ENCODE measurements at regions not wholly inside any gene's neighbourhood (a gene's known extent, or its start where the extent isn't known, plus 50 kb on each side); places are given as distances from the start of the nearest gene placed in this dataset.

DNA sequence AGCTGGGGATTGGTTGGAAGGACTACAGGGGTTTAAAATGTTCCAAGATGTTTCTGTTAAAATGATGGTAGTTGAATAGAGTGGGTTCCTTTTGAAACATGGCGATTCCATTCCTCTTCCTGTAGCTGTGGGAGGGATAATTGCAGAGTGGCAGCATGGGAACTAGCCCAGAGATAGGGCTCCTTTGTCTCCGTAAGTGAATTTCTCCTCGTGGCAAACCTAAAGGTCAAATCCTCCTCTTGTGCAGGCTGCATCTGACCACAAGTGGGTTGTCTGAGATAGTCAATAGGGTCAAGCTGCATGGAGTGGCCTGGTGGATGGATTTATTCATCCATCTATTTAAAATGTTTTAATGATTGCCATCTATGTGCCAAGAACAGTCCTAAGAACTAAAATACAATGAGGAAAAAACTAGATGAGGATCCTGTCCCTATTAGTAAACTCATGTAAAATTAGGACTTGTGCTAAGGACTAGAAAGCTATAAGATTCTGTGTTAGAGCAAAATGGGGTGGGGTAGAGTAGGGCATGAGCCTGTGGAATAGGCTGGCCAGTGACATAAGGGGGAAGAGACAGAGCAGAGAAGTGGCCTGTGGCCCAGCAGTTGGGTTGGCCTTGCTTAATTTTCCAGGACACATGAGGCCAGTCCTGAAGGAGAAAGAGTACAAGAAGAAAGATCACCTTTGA lies 89.1 kb upstream of the IVNS1ABP start:
- Histone ChIP-seq H2AK5ac (ENCODE audit: low read depth, low read length) (no peak overlapping the region), H3K9me1 (ENCODE audit: insufficient read depth, low read length) (no peaks in the 10 kb centered on the region), H2BK5ac (ENCODE audit: low read depth, low read length, poor library complexity, severe bottlenecking) (no peak overlapping the region), H3K18ac (ENCODE audit: low read depth, low read length) (no peak overlapping the region), H4K5ac (ENCODE audit: low read depth, low read length) (no peak overlapping the region), H3K23ac (ENCODE audit: low read depth, low read length) (no peak overlapping the region), H3K27ac (ENCODE audit: insufficient read depth, low read length) (no peak overlapping the region), H3K4me1 (ENCODE audit: control insufficient read depth, insufficient read depth, low read length) (peaks cover 5% of the 10 kb centered on the region), H2BK120ac (ENCODE audit: low read depth, low read length) (no peak overlapping the region), H4K91ac (ENCODE audit: insufficient read depth, low read depth, low read length) (no peak overlapping the region), H3K14ac (replicated peaks; ENCODE audit: low read depth, low read length) (no peak overlapping the region), H3K4me3 (ENCODE audit: insufficient read depth, low read depth, low read length) (no peak overlapping the region), H3K9me3 (ENCODE audit: control insufficient read depth, insufficient read depth, low read length) (no peaks in the 10 kb centered on the region; the same call in 1 of the 2 replicates), H2BK20ac (ENCODE audit: low read depth, low read length) (no peak overlapping the region), H2BK15ac (ENCODE audit: low read depth, low read length) (no peak overlapping the region), H3K56ac (ENCODE audit: extremely low read depth, insufficient read depth, low read length) (no peak overlapping the region), H3K36me3 (ENCODE audit: control insufficient read depth, insufficient read depth, low read length) (no peaks in the 10 kb centered on the region), H3K4me2 (ENCODE audit: low read depth, low read length) (no peak overlapping the region), H3K27me3 (ENCODE audit: control insufficient read depth, insufficient read depth, low read length) (no peaks in the 10 kb centered on the region), H3K79me1 (ENCODE audit: low read depth in 1 of 2, low read length in 2 of 2) (no peaks in the 10 kb centered on the region), H3K9ac (ENCODE audit: low read depth, low read length) (no peak overlapping the region), H4K8ac (ENCODE audit: low read depth in 2 of 2, low read length in 2 of 2) (no peak overlapping the region), H2AFZ (replicated peaks; ENCODE audit: low read length, poor library complexity) (no peak overlapping the region), H3K4ac (ENCODE audit: low read depth, low read length) (no peak overlapping the region), H2AK9ac (replicated peaks; ENCODE audit: low read depth, low read length, poor library complexity) (no peak overlapping the region), H4K20me1 (ENCODE audit: insufficient read depth, low read length) (no peaks in the 10 kb centered on the region)
- no TSS peak for BruUV-seq (replicated peaks)
- POLR2A ChIA-PET (ENCODE audit: unreplicated experiment): no interaction called here
- WGBS, 2 experiments (ENCODE audit: extremely low coverage in 2 of 2, insufficient read length in 1 of 2): no CpG with 5 or more reads among the region's 3 CpGs
- ATAC-seq (ENCODE audit: low read depth) (no peak), DNase-seq (no peak)
- in situ Hi-C loops (cut with MboI; ENCODE audit: low sequenced_read_pairs): no loop called here
- TF ChIP-seq, protein P1, sequence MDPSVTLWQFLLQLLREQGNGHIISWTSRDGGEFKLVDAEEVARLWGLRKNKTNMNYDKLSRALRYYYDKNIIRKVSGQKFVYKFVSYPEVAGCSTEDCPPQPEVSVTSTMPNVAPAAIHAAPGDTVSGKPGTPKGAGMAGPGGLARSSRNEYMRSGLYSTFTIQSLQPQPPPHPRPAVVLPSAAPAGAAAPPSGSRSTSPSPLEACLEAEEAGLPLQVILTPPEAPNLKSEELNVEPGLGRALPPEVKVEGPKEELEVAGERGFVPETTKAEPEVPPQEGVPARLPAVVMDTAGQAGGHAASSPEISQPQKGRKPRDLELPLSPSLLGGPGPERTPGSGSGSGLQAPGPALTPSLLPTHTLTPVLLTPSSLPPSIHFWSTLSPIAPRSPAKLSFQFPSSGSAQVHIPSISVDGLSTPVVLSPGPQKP (IDR thresholded peaks at IDR 0.05; ENCODE audit: borderline replicate concordance, low read depth, low read length): no peak
- TF ChIP-seq MAFK (IDR thresholded peaks at IDR 0.05; ENCODE audit: low read depth, low read length) (no peak), RAD21 (IDR thresholded peaks at IDR 0.05; ENCODE audit: low read length) (no peak), MAZ (IDR thresholded peaks at IDR 0.05; ENCODE audit: borderline replicate concordance, low read depth, low read length) (no peak), CHD1 (IDR thresholded peaks at IDR 0.05; ENCODE audit: low read depth, low read length) (no peak), MXI1 (IDR thresholded peaks at IDR 0.05; ENCODE audit: borderline replicate concordance, low read depth, low read length) (no peak), CEBPB (IDR thresholded peaks at IDR 0.05; ENCODE audit: low read depth, low read length) (no peak), SMC3 (IDR thresholded peaks at IDR 0.05; ENCODE audit: low read depth, low read length) (no peak), NFE2L2 (IDR thresholded peaks at IDR 0.05; ENCODE audit: low read depth, low read length) (no peak)
- TF ChIP-seq, protein P2, sequence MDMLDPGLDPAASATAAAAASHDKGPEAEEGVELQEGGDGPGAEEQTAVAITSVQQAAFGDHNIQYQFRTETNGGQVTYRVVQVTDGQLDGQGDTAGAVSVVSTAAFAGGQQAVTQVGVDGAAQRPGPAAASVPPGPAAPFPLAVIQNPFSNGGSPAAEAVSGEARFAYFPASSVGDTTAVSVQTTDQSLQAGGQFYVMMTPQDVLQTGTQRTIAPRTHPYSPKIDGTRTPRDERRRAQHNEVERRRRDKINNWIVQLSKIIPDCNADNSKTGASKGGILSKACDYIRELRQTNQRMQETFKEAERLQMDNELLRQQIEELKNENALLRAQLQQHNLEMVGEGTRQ (IDR thresholded peaks at IDR 0.05; ENCODE audit: low read depth, low read length): no peak
- intact Hi-C loops (cut with micrococcal nuclease): no loop called here
- dilution Hi-C loops (cut with HindIII; ENCODE audit: low sequenced_read_pairs, unreplicated experiment): no loop called here
- CTCF ChIA-PET: interaction anchor here (1.0 kb wide), 1 partner anchor 10 kb away, joined by 3 read pairs; no protein-coding TSS in a partner anchor

All from IMR-90 (cell line).